HL-60 (cell line): ENCODE measurements at regions not wholly inside any gene's neighbourhood (a gene's known extent, or its start where the extent isn't known, plus 50 kb on each side); places are given as distances from the start of the nearest gene placed in this dataset.

ENCODE experiments used
- CTCF ChIP-seq: IDR thresholded peaks from one replicate; pipeline ENCODE4 v1.5.1; 2011; ENCODE audit warnings: low read length, control low read depth, inconsistent platforms; ENCODE audit not compliant: insufficient read depth
- GABPA ChIP-seq: IDR thresholded peaks from 2 replicates; pipeline ENCODE4 v1.6.1; 2012; ENCODE audit warnings: low read depth
- POLR2AphosphoS5 ChIP-seq: IDR thresholded peaks from 2 replicates; pipeline ENCODE4 v1.6.1; 2012; ENCODE audit warnings: low read depth
- REST ChIP-seq: IDR thresholded peaks from 2 replicates; pipeline ENCODE4 v1.6.1; 2012; ENCODE audit warnings: low read depth; ENCODE audit not compliant: insufficient replicate concordance
- SPI1 ChIP-seq: IDR thresholded peaks from 2 replicates; pipeline ENCODE4 v1.6.1; 2012; ENCODE audit warnings: low read depth, mild to moderate bottlenecking, borderline replicate concordance

- TF ChIP-seq POLR2AphosphoS5 (no peak), SPI1 (no peak), CTCF (no peak), GABPA (no peak), REST (no peak)
Measured at GRCh38 chr9:90027296-90027790, 422.5 kb downstream of the GADD45G start.
